Kidney (tissue), 13 donors: ENCODE measurements at regions not wholly inside any gene's neighbourhood (a gene's known extent, or its start where the extent isn't known, plus 50 kb on each side); places are given as distances from the start of the nearest gene placed in this dataset.

ENCODE experiments used
- DNase-seq, 5 donors: peaks; one replicate each; pipeline ENCODE4 v3.0.0-alpha.2; 2013 to 2020
- FAIRE-seq: peaks from 2 replicates; lab custom pipeline; 2012; peaks lifted over from hg19 to GRCh38; lab: Jason Lieb, UNC
- H3K27ac ChIP-seq, 2 donors: one replicate each; pipeline ENCODE4 v1.7.0; 2013; ENCODE audit warnings: low read depth in 2 of 2, low read length in 2 of 2, inconsistent platforms in 1 of 2
- H3K27me3 ChIP-seq: one replicate; pipeline ENCODE4 v1.7.1; 2013; ENCODE audit warnings: low read length, inconsistent platforms; ENCODE audit not compliant: control insufficient read depth, insufficient read depth
- H3K36me3 ChIP-seq, 3 donors: one replicate each; pipeline versions ENCODE4 v1.7.0 to v1.7.1; 2013; ENCODE audit warnings: low read length in 3 of 3, control low read depth in 1 of 3, inconsistent platforms in 1 of 3; ENCODE audit not compliant: insufficient read depth in 3 of 3, control insufficient read depth in 2 of 3
- H3K4me1 ChIP-seq, 3 donors: one replicate each; pipeline versions ENCODE4 v1.7.0 to v1.7.1; 2013; ENCODE audit warnings: low read length in 3 of 3, inconsistent platforms in 1 of 3, low read depth in 1 of 3; ENCODE audit not compliant: control insufficient read depth in 2 of 3, insufficient read depth in 2 of 3
- H3K4me3 ChIP-seq, 3 donors: one replicate each; pipeline versions ENCODE4 v1.7.0 to v1.8.1; 2013; ENCODE audit warnings: low read length in 3 of 3, control low read depth in 1 of 3, inconsistent platforms in 1 of 3
- H3K9ac ChIP-seq, 3 donors: one replicate each; pipeline versions ENCODE4 v1.7.0 to v1.7.1; 2013; ENCODE audit warnings: low read length in 3 of 3, control low read depth in 1 of 3, inconsistent platforms in 1 of 3
- H3K9me3 ChIP-seq, 3 donors: one replicate each; pipeline versions ENCODE4 v1.7.0 to v1.7.1; 2013; ENCODE audit warnings: low read length in 3 of 3, control low read depth in 1 of 3, inconsistent platforms in 1 of 3; ENCODE audit not compliant: control insufficient read depth in 2 of 3, insufficient read depth in 1 of 3
- CTCF ChIP-seq: IDR thresholded peaks from 3 replicates; pipeline ENCODE4 v1.5.1; 2012; ENCODE audit warnings: mild to moderate bottlenecking, moderate library complexity, borderline replicate concordance; ENCODE audit not compliant: insufficient read depth; ENCODE audit errors: extremely low read depth
- intact Hi-C: fragments of 100-400 bp; cut with DNase I; formaldehyde crosslinking; loops from one replicate; pipeline ENCODE4 v1.11.1; 2022
- donor health status: control.
- donor health status: control.
- donor health status: control.
- donor health status: control.
- donor health status: control.
- donor health status: DM: yes; HTN: yes; CAD: no.
- donor health status: Normal renal cell carcinoma (clear cell type).

DNA sequence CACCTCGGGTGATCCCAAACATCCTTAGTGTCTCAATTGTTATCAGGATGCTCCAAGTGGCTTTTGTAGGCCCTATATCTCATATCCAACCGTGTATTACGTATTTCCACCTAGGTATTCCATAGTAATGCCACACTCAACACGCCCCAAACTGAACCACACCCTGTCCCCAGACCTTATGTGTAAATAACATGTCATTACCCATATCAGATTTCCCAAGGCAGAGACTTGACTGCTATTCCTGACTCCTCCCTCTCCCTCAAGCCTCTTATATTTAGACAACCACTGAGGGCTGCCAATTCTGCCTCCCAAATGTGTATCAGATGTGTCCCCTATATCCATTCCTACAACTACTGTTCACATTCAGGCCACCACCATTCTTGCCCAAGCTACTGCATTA lies 132.8 kb upstream of the NCAM1 start:
- Histone ChIP-seq H3K4me1 (no peaks in the 10 kb centered on the region), H3K27me3 (no peaks in the 10 kb centered on the region), H3K36me3 (no peaks in the 10 kb centered on the region), H3K9me3 (no peaks in the 10 kb centered on the region), H3K9ac (no peak overlapping the region), H3K27ac (no peak overlapping the region), H3K4me3 (no peak overlapping the region)
- FAIRE-seq = no peak
- DNase-seq = no peak
- intact Hi-C loops = no loop called here
- no peak for TF ChIP-seq CTCF

- Histone ChIP-seq H3K4me3 (no peak overlapping the region), H3K27me3 (no peaks in the 10 kb centered on the region), H3K4me1 (no peaks in the 10 kb centered on the region), H3K36me3 (no peaks in the 10 kb centered on the region), H3K9ac (no peak overlapping the region), H3K27ac (no peak overlapping the region), H3K9me3 (no peaks in the 10 kb centered on the region)
- no peak for TF ChIP-seq CTCF
- FAIRE-seq (no peak), DNase-seq (no peak)
- intact Hi-C loops = no loop called here
These were observed 131.1 kb upstream of the NCAM1 start for GRCh38 chr11:112829971-112830654.

DNA sequence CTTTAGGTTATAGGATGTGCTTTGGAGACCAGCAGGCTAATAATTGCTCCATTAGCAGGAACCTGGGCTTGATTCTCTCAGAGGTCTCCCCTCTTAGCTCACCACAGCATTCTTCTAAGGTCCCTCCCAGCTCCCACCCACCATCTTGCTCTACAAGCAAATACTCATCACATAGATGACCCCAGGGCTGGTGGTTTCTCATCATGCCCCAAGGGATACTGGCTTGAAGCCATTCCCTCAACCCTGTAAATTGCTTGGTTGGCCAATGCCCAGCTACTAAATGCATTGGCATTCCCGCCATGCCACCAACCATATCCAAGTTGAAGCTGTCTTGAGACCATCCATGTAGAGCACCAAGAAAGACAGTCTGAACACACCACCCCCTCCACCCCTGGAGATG lies 130.2 kb upstream of the NCAM1 start:
- Histone ChIP-seq H3K4me1 (no peaks in the 10 kb centered on the region), H3K27ac (no peak overlapping the region), H3K9me3 (no peaks in the 10 kb centered on the region), H3K27me3 (no peaks in the 10 kb centered on the region), H3K36me3 (no peaks in the 10 kb centered on the region), H3K4me3 (no peak overlapping the region), H3K9ac (no peak overlapping the region)
- intact Hi-C loops = no loop called here
- no peak for TF ChIP-seq CTCF
- no peak for FAIRE-seq
- no peak for DNase-seq
